Kidney epithelial cell (primary cell): ENCODE measurements at regions not wholly inside any gene's neighbourhood (a gene's known extent, or its start where the extent isn't known, plus 50 kb on each side); places are given as distances from the start of the nearest gene placed in this dataset.

ENCODE experiments used
- DNase-seq: peaks from one replicate; pipeline ENCODE4 v3.0.0-alpha.2; 2010; ENCODE audit warnings: low read depth
- H3K27me3 ChIP-seq: 2 replicates; pipeline ENCODE4 v1.6.0; 2011; ENCODE audit warnings: low read length; ENCODE audit not compliant: control insufficient read depth, insufficient read depth
- H3K36me3 ChIP-seq: 2 replicates; pipeline ENCODE4 v1.5.1; 2011; ENCODE audit warnings: low read length; ENCODE audit not compliant: control insufficient read depth, insufficient read depth
- H3K4me3 ChIP-seq: 2 replicates; pipeline ENCODE4 v1.5.1; 2011; ENCODE audit warnings: low read depth, mild to moderate bottlenecking, control low read depth, low read length
- TF ChIP-seq, protein P1 (sequence below): IDR thresholded peaks from 2 replicates; pipeline ENCODE4 v1.5.1; 2011; ENCODE audit warnings: mild to moderate bottlenecking, moderate library complexity, low read length, control low read depth, inconsistent platforms; ENCODE audit not compliant: insufficient read depth, poor library complexity, severe bottlenecking

DNA sequence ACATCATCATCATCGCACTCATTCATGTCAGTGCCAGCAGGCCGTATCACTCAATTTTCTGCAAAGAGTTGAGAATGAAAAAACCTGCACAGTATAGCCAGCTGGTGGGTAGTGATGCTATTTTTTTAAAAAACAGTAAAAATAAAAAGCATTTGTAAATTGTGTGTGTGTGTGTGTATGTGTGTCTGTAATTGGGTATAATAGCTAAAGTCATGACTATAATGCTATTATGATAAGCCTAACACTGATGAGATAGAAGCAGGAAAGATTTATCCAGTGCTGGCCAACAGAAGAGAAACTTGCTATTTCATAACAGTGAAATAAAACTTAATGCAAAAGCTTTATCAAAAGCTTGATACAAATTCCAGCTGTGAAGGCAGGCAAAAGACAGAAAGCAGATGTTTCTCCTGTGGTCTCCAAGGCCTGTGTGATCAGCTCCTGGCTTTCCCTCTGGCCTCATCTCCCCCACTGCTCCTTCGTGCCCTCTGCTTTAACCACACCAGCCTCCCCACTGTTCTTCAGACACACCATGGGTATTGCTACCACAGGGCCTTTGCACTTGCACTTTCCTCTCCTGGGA, 206.2 kb upstream of the IRX5 start:
- H3K27me3 ChIP-seq: no peaks in the 10 kb centered on the region
- no peaks in the 10 kb centered on the region for H3K36me3 ChIP-seq
- H3K4me3 ChIP-seq: no peak overlapping the region
- TF ChIP-seq, protein P1, sequence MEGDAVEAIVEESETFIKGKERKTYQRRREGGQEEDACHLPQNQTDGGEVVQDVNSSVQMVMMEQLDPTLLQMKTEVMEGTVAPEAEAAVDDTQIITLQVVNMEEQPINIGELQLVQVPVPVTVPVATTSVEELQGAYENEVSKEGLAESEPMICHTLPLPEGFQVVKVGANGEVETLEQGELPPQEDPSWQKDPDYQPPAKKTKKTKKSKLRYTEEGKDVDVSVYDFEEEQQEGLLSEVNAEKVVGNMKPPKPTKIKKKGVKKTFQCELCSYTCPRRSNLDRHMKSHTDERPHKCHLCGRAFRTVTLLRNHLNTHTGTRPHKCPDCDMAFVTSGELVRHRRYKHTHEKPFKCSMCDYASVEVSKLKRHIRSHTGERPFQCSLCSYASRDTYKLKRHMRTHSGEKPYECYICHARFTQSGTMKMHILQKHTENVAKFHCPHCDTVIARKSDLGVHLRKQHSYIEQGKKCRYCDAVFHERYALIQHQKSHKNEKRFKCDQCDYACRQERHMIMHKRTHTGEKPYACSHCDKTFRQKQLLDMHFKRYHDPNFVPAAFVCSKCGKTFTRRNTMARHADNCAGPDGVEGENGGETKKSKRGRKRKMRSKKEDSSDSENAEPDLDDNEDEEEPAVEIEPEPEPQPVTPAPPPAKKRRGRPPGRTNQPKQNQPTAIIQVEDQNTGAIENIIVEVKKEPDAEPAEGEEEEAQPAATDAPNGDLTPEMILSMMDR: no peak
- DNase-seq: no peak

DNA sequence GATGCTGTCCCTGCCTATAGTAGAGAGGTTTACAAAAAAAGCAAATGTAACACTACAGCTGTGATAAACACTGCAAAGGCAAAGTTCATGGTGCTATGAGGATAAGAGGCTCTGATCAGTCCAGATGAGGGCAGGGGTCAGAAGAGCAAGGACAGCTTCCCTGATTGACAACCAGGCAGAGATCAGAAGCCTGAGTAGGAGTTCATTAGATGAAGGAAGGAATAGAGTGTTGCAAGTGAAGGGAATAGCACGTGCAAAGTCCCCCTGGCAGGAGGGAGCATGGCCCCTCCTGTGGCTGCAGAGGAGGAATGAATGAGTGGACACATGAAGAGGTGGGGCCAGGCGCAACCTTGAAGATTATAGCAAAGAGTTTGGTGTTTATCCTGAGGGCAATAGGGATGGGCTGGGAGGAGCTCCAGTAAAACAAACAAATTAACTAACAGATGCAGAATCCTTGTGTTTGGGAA, 208.4 kb upstream of the IRX5 start:
- TF ChIP-seq, protein P1: no peak
- Histone ChIP-seq H3K4me3 (no peak overlapping the region), H3K36me3 (no peaks in the 10 kb centered on the region), H3K27me3 (no peaks in the 10 kb centered on the region)
- DNase-seq: no peak

DNA sequence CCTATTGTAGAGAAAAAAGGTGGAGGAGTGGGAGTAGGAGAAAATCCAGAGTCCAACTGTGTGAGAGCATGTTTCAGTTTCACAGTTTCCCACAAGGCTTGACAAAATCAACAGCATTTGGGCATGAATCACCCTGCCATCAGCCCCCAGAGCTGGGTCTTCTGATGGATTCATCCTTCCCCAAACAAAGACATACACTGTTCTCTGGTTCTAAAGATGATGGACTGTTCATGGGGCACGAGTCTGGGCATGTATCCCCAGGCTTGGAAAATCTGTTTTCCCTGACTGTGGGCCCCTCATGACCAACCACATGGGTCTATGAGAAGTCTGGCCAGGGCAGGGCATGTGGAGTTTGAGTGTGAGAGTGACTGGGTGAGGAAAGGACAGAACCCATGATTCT, 210.4 kb upstream of the IRX5 start:
- Histone ChIP-seq H3K27me3 (no peaks in the 10 kb centered on the region), H3K4me3 (no peak overlapping the region), H3K36me3 (no peaks in the 10 kb centered on the region)
- TF ChIP-seq, protein P1: no peak
- no peak for DNase-seq

DNA sequence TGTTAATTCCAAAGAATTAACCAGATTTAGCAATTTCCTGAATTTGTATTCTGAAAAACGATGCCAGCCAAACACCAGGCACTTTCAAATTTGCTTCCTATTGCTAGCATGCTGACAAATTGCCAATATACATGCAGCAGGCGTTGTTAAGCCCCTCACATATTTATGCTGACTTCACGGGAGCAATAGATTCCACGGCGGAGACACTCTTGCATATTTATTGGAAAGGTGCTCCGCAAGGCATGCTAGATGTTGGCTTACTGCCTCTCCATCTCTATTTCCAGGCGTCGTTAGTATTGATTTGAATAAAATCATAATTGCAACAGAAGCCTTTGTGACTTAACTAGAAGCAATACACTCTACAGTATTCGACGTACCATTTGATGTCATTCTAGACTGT, 211.0 kb upstream of the IRX5 start:
- TF ChIP-seq, protein P1: no peak
- no peak for DNase-seq
- Histone ChIP-seq H3K36me3 (no peaks in the 10 kb centered on the region), H3K27me3 (no peaks in the 10 kb centered on the region), H3K4me3 (no peak overlapping the region)

DNA sequence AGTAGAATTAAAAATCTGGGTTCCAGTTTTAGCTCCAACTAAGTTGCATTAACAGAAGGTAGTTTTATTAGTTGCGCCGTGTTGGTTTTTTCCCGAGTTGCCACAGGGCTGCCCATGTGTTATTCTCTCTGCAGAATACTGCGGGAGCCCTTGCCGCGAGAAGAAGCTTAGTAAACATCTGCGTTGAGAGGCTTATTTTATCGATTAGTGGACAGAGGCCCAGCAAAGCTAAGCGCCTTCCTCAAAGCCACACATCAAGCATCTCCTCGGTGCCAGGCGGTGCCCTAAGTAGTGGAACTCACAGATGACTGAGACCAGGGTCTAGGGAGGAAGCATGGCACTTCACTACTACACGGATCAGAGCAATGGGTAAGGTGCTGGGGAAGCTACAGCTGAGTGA, 212.3 kb upstream of the IRX5 start:
- Histone ChIP-seq H3K4me3 (no peak overlapping the region), H3K36me3 (no peaks in the 10 kb centered on the region), H3K27me3 (no peaks in the 10 kb centered on the region)
- TF ChIP-seq, protein P1: no peak
- no peak for DNase-seq

DNA sequence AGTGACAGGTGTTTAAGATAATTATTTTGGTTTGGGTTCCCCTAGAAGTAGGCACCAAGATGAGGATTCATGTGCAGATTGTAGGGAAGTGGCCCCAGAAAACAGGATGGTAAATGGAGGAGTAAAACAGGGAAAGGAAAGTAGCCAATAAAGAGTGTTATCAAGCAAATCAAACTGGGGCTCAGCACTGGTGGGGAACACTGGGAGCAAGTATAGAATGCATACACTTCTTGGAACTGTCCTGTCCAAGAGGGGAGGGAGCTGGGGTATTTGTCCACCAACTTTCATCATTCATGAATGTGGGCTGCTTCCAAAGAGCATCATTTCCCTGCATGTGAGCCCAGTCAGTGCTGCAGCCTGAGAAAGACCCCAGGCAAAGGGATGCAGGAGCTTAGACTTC, 215.7 kb upstream of the IRX5 start:
- TF ChIP-seq, protein P1: no peak
- no peaks in the 10 kb centered on the region for H3K36me3 ChIP-seq
- DNase-seq: no peak
- no peaks in the 10 kb centered on the region for H3K27me3 ChIP-seq
- H3K4me3 ChIP-seq: no peak overlapping the region
